ENCODE measurements at regions not wholly inside any gene's neighbourhood (a gene's known extent, or its start where the extent isn't known, plus 50 kb on each side); places are given as distances from the start of the nearest gene placed in this dataset.

DNA sequence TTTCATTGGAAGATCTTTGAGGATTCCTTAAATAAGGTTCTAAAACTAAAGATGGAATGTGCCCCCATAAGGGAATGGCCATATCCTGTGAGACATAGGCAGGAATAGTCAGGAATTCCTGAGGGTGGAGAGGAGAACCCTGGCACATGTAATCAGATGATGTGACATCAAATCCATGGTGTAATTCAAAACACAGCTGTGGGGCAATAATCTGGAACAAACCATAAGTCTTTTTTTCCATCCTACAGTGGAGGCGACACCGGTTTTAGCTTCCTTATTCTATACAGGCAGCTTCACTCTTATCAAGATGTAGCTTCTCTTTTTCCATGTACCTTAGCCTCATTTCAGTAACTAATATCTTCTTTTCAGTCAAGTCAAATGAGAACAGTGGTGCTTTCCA is 133.6 kb upstream of the CITED2 start:
- DNase-seq, result no peak

DNA sequence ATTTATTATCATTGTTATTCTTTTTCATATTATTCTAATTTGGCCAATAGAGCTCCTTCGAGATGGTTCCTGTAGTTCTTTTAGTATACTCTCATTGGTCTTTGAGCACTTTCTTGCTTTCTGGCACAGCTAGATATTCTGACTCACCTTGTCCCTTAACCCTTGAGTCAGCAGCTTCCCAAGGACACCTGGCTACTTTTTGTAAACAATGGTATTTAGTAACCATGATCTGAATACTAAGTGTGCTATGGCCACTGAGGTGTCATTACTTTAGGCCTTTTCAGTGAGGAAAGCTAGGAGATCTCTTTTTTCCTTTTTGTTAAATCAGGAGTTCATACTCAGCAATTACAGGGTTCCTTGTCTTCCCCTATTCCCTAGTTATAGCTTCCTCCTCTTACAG is 126.5 kb upstream of the CITED2 start:
- DNase-seq, result no peak

DNA sequence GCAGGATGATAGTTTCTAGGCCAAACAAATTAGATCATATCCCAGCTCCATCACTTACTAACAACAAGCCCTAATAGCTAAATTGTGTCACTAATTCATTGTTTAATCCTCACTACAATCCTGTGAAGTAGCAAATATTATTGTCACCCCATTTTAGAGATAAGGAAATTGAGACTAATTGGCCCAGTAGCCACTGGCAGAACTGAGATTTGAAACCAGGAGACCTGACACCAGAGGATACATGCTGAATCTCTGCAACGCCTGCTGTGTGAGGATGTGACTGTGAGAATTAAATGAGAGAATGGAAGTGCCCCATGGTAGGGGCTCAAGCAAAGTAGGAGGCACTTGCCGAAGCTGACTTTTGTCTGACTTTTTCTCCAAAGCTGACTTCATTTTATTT is 124.3 kb upstream of the CITED2 start:
- DNase-seq, result no peak

DNA sequence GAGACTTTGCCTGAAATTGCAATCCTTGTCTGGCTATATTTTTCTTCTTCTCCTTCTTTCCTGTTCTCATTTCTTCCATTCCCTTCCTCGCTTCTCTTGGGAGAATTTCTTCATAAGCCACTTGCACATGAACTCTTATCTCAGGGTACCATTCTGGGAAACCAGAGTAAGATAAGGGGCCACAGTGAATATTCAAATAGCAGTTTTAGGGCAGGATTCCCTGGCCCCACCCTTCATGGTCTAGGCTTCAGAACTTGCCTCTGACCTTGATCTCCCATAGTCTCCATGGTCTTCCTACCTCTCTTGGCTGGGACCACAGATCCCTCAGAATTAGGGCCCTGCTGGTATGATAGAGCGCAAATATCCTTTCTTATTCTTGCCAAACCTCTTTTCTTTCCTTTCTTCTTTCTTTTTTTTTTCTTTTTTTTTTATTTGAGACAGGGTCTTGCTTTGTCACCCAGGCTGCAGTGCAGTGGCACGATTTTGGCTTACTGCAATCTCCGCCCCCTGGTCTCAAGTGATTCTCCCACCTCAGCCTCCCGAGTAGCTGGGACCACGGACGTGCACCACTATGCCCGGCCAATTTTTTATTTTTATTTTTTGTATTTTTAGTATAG is 123.0 kb upstream of the CITED2 start:
- no peak for DNase-seq

DNA sequence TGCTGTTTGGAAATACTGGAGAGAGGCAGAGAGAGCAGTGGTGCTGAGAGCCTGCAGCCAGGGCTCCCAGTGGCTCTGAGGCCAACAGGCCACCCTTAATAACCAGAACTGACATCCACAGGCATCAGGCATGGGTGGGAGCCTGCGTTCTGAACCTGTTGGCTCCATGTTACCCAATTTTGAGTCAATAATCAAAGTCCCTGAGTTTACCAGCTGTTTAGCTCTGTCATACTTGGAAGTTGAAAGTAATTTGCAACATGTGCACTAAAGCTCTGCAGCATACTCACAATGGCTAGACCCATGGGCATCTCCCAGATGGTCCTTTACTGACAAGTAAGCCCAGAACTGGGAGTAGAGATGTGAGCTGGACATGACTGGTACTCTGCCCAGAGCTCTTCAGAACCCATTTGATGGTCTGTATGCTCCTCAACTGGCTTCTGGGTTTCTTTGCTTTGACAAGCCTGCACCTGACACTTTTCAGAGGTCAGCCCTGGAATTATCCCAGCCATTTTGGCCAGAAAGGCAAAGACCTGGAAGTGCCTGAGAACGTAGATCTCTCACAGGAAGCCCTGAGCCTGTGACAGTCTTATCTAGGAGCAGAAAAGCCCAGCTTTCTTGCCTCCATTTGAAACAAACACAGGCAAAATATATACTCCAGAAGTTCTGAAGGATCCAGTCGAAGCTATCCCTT is 122.4 kb upstream of the CITED2 start:
- DNase-seq, result no peak

DNA sequence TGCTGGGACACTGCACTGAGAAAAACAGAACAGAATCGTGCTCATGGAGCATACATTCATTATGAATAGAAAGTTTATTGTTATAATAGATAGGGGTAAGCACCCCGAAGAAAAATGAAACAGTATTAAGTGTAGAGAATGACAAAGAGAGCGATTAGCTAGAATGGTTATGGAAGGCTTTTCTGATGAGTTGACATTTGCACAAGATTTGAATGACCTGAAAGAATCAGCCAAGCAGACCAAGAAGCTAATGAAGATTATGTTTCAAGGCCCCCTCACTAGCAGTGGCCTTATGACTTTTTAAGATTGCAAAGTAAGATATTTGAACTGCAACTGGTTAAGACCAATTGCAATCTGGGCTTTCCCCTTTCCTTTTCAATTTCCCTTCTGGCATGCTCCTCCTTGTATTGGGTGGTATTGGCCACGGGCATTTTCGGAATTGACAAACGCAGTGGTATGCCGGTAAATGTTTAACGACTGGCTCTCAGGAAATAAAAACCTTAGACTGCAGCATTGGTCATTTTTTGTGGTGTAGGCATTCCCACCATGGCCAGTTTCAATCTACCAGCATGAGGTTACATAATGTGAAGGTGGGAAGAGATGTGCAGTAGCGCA is 120.0 kb upstream of the CITED2 start:
- no peak for DNase-seq

DNA sequence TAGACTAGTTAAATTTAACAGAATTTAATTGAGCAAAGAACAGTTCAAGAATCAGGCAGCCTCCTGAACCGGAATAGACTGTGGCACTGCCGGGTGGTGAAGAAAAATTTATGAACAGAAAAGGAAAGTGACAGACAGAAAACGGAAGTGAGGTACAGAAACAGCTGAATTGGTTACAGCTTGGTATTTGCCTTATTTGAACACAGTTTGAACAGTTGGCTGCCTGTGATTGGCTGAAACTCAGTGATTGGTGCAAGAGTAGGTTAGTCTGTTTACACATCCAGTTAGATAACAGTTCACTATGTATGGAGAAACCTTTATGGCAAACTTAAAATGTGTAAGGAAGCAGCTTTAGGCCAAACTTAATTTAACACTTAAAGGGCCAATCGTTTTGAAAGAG is 116.0 kb upstream of the CITED2 start:
- DNase-seq, result no peak

DNA sequence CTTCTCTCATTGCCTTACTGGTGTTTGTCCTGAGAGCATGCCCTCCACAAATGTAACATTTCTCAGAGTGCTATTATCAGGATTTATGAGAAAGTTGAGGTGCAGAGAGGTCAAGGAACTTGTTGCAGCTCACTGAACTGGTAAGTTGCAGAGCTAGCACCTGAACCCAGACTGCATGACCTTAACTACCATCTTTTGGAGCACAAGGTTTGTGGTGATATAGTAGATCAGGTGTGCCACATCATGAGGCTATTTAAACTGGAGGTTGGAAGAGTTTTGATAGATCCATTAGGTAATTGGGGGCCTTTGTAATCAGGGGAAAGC is 112.0 kb upstream of the CITED2 start:
- DNase-seq, result no peak

DNA sequence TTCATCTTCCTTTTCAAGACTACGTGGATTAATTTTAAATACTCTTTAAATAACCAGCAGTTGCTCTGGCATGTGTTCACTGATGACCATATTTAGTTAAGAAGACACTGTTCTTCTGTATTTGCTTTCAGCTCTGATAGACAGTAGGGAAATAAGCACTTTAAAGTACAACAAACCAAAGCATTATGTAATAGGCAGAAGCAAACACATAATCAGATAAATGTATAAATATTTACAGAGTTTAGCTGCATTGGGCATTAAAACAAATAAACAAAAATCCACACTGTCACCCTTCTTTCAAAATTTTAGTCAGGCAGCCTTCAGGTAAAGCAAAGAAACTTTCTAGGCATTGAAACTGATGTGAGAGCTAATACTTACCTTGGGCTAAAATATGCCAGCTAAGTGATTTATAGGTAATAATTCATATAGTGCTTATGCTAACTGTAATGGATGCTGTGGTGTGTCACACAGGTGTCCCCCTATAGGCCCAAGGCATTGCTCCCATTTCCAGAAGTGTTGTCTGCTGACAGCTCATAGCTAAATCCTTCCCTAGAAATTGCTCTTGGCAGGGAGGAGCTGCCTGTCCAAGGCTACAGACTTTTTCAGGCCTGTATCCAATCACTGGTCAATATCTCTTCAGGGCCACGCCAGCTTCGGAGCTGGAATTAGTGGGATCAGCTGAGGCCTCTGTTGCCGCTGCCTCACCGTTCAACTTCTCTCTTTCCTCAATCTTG is 111.5 kb upstream of the CITED2 start:
- no peak for DNase-seq

DNA sequence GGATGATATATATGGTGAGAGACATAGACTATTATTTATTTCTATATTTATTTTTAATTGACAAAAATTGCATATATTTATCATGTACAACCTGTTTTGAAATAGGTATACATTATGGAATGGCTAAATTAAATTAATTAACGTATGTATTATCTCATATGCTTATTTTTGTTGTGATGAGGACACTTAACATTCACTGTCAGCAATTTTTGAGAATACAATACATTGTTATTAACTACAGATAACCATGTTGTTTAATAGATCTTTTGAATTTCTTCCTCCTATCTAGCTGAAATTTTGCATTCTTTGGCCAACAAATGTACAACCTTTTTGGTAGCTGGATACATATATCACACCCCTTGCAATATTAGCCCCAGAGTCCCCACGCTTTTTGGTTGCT is 110.7 kb upstream of the CITED2 start:
- DNase-seq, result no peak

DNA sequence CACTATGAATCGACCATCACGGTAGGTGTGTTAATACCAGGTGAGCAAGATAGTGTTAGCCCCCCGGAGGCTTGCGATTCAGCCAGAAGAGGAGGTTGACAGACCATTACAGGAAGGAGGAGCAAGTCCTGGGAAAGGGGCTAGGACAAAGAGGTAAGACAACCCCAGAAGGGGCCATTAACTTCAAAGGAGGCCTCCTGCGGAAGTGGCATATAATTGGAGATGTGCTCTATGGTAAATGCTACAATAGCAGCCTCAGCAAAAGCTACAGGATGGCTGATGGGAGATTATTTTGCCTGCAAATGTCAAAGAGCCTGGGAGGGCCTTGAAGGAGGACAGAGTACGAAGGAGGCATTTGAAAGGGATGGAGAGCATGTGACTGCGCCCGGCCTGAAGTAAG is 108.6 kb upstream of the CITED2 start:
- no peak for DNase-seq

DNA sequence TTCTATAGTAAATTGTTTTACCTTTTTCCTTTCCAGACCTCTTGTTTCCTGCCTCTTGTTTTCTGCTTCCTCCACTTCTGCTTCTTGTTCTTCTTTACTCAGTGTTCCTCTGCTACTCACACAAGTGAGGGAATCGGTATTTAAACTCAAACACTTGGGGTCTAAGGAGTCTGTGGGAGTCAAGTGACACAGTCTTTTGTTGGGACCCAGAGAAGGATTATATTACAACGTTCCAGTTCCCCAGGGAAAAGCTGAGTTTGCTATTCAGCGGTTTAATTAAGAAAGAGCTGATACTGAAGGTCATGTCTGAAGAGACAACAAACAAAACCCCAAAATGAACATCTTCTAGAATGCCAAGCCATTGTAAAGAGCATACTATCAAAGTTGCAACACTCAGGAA is 107.8 kb upstream of the CITED2 start:
- DNase-seq, result no peak

DNA sequence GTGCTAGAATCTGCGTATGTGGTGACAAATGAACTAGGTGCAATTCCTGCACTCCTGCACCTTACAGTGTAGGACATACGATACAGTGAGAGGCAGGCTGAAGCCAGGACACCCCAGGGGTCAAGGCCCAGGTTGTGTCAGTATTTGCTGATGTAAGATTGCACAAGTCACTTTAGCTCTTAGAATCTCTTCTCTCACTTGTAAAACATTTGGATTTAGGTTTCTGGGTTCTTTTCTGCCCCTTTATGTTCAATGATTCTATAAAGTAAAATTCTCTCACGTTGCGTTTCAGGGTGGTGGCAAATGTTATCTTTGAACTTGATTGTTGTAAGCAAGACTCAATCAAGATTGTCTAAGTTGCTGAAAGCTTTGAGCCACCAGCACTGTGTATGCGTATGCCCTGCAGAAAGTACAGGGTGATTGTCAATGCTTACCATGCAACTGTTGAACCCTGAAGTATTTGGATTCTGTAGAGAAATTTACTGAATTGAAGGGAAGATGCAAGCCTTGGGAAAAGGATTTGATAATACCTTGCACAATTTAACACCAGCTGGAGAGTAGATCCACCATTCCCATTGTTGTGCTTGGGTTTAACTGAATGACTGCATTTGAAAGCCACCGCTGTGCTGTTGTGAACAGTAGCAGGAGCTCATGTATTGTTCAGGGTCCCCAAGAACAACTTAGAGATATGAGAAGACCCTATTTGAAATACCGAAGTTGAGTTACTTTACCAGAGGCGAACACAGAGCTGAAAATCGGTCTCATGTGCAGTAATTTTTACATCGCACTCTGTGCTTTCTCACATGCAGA is 106.1 kb upstream of the CITED2 start:
- DNase-seq, result no peak

DNA sequence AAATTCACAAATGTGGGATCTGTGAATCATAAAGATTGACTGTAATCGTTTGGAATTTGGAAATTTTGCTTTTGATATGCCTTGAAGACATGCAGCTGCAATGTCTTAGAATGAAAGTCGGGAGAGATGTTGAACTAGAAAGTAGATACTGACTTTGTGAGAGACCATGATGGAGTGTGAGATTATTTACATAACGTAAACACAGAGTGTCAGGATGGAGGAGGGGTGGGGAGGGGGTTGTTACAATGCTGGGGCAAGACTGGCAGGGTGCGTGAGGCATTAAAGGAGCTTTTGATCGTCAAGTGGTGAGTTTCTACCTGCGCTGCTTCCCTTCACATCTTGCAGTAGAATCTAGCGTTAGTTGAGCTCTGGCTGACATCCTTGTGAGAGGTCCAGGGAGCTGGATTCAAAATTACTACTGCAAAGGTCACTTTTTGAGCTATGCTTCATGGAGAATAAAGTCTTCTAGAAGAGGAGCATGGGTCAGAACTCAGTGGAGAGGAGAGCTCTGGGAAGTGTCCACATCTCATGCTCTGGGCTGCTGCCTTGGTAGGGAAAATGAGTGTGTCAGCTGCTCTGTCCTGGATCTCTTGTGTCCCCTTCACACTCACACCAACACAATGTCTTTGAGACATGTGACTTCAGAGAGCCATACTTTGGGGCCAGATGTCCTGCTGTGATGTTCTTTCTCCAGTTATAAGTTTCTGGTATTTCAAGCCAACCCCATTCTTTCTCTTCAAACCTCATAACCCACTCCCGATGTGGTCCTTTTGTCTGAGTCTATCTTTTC is 105.2 kb upstream of the CITED2 start:
- no peak for DNase-seq

DNA sequence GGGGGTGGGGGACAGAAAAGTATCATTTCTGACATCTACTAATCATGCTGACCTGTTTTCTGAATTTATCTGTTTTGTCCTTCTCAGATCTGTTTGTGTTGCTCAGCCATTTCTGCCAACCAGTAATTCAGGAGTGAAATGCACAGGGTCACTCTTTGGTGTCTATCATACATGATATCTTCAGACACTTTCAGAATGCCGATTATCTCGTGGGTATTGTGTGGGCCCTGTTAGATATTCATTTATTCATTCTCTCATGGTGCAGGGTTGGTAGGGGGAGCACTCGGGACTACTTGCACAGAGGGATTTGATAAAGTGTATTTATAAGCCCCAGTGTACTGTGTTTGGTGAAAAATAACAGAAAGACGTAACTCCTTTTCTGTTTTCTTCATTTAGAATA is 101.2 kb upstream of the CITED2 start:
- DNase-seq, result no peak

DNA sequence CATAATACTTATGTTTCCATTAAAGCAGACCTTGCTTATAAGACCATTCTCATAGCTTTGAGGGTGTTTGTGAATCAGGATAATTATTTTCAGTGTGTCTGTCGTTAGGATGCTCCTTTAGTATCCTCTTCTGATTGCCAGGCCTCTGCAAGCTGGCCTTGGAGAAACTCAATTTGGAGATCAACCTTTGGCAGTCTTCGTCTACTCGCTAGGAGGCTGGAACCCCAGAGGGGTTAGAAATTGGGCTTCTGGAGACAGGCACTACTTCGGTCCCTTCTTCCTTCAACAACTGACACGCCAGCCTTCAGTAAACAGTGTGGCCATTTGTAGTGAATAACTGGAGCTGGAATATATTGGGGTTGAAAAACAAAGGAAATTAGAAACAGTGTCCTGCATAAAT is 100.8 kb upstream of the CITED2 start:
- DNase-seq, result no peak

DNA sequence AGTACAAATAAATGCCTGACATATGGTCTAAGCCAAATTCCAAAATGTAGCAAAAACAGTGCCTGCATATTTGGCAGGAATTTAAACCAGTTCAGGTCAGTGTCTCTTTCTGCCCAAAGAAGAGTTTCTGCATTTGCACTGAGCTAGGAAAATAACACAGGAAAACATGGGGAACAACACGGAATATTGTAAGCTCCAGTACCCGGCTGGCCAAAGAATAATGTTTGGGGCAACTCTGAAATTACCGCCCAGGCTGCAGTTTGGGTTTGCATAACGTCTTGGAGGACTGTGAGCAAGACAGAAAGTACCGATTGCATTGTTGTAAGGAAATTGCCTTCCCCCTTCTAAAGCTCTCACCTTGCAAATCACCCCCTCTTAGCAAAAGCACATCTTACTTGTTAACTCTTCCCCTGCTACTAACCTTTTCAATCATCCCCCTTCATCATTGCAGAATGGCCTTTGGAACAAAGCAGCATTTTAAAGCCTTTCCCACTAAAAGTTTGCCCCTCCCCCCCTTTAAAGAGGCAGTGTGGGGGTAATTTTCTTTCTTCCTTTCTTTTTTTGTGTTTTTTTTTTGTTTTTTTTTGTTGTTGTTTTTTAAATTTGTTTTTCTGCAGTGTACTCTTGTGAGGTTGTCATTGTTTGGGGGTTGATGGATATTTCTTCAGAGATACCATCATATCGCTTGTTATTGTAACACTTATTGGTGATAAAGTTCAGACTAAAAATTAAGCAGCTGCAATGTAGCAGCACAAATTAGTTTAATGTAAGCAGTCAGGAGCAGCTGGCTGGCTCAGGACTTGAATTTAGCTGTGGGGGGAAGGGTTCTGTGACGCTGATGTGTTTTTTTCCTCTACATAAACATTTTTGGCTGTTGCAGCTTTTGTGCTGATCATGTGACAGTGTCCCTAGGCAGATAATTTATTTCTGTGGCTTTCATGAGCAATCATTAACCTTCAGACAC is 100.0 kb upstream of the CITED2 start:
- DNase-seq, result peak; percentile 69

DNA sequence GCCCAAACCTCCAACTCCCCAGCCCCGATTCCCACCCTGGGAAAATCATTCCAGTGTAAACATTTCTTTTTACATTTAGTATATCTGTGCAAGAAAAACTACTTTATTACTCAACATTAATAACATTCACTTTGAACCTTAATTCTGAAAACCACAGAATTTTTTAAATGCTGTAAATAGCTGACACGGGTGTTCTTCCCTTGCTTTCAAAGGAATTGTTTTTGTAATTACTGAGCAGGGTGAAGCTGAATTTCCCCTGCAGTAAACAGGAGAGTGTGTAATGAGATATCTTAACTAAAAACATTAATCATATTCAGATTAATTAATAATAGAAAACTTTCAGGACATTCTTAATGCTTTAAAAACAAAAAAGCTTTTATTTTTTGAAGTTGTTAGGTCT is 99.3 kb upstream of the CITED2 start:
- DNase-seq, result no peak

DNA sequence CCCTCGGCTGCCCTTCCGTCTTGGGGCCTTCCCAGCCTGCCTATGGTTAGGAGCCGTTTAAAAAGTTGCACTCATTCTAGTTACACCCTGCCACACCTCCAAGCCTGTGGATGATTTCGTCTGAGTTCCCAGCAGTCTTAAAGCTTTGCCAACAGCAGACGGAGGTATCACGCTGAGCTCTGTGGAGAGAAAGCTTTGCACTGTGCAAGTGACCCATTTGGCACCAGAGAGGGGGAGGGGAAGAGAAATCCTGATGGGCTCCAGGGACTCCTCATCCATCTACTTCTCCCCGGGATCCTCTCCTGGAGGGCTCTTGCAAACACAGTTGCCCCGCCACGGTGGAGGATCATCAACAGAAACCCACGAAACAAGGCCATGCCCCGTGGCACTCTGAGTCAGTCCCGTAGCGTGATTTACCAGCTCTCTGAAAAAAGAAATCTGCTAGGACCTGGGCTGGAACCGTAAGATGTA is 98.8 kb upstream of the CITED2 start:
- peak; percentile 50 for DNase-seq

DNA sequence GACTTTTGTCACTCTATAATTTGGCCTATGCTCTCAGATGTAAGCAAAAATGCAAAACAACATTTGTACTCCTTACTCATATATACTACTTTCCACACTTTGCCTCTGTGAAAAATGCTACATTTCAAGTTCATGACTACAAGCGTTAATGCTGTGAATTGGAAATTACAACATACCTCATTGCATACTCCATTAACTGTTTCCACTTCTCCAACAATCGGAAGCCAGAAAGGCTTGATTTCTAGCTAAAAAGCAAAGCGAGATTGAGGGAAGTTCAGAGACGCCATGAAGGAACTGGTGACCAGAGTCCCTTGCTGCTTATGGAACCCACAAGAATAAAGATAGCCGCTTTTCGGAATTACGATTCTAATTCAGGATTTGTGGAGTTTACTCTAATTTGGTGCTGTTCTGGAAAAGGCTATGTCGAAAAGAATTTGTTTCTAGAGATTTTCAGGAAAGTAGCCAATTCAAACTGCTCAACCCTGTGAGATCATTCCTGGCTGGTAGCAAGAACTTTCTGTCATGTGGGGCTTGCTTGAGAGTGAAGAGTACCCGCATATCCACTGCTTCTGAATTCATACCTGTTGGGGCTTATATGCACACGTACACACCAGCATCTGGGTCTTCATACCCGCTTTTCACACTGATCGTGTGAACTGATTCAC is 98.0 kb upstream of the CITED2 start:
- DNase-seq, result no peak

Data from femur (tissue), 1 donor.